ENCODE measurements at regions not wholly inside any gene's neighbourhood (a gene's known extent, or its start where the extent isn't known, plus 50 kb on each side); places are given as distances from the start of the nearest gene placed in this dataset.

GRCh38 chr5:176712546-176713304, 65.4 kb downstream of the TSPAN17 start:
- TF ChIP-seq CTCF (IDR thresholded peaks at IDR 0.05) (no peak), POLR2A (IDR thresholded peaks at IDR 0.05) (no peak)

Data from esophagus squamous epithelium (tissue), 4 donors.